Heart left ventricle (tissue), 16 donors: ENCODE measurements at regions not wholly inside any gene's neighbourhood (a gene's known extent, or its start where the extent isn't known, plus 50 kb on each side); places are given as distances from the start of the nearest gene placed in this dataset.

ENCODE experiments used
- ATAC-seq, 4 donors: fragments of 200-7000 bp; cut with Tn5 transposase; one replicate each; pipeline ENCODE4 v1.9.1; 2020 to 2022; ENCODE audit warnings: moderate library complexity in 4 of 4, mild to moderate bottlenecking in 3 of 4, moderate number of reproducible peaks in 1 of 4
- DNase-seq, 5 donors: peaks; one replicate each; pipeline ENCODE4 v3.0.0-alpha.2; 2020
- H3K27ac ChIP-seq, 12 donors: fragments of 200-600 bp; sonication (generic) in 4 of 12; one replicate each; pipeline versions ENCODE4 v1.5.0 to v1.8.0; 2016 to 2022; ENCODE audit warnings: mild to moderate bottlenecking in 2 of 12
- H3K27me3 ChIP-seq, 9 donors: fragments of 200-600 bp; sonication (generic) in 2 of 9; one replicate each; pipeline versions ENCODE4 v1.5.1 to v1.8.0; 2016 to 2022; ENCODE audit warnings: mild to moderate bottlenecking in 3 of 9
- H3K36me3 ChIP-seq, 9 donors: fragments of 200-600 bp; sonication (generic) in 2 of 9; one replicate each; pipeline versions ENCODE4 v1.5.0 to v1.8.0; 2018 to 2022; ENCODE audit warnings: mild to moderate bottlenecking in 2 of 9
- H3K4me1 ChIP-seq, 12 donors: fragments of 200-600 bp; sonication (generic) in 4 of 12; one replicate each; pipeline versions ENCODE4 v1.5.0 to v1.8.0; 2016 to 2022; ENCODE audit warnings: mild to moderate bottlenecking in 3 of 12
- H3K4me3 ChIP-seq, 12 donors: fragments of 200-600 bp; sonication (generic) in 4 of 12; one replicate each; pipeline versions ENCODE4 v1.5.0 to v1.8.0; 2017 to 2022; ENCODE audit warnings: mild to moderate bottlenecking in 9 of 12, moderate library complexity in 4 of 12
- H3K9me3 ChIP-seq, 12 donors: fragments of 200-600 bp; sonication (generic) in 4 of 12; one replicate each; pipeline versions ENCODE4 v1.5.0 to v1.8.0; 2016 to 2022; ENCODE audit warnings: mild to moderate bottlenecking in 1 of 12
- CTCF ChIP-seq, 12 donors: fragments of 200-600 bp; sonication (generic) in 4 of 12; IDR thresholded peaks; one replicate each; pipeline versions ENCODE4 v1.5.0 to v1.8.0; 2018 to 2022; ENCODE audit warnings: antibody characterized with exemption in 12 of 12, mild to moderate bottlenecking in 5 of 12
- POLR2A ChIP-seq, 2 donors: fragments of 450-650 bp; IDR thresholded peaks; one replicate each; pipeline ENCODE4 v1.6.1; 2017; ENCODE audit warnings: antibody characterized with exemption in 2 of 2, mild to moderate bottlenecking in 2 of 2, moderate library complexity in 2 of 2
- WGBS, 4 donors: extraction: QIAGEN DNeasy Blood & Tissue Kit in 2 of 4; methylation state at CpG; one replicate each; pipeline versions ENCODE4 v1.1.5 to v1.1.7; 2013 to 2018; 5-methylcytosine and 5-hydroxymethylcytosine counted together
- intact Hi-C, 10 donors: fragments of 100-400 bp; cut with DNase I; formaldehyde crosslinking; loops; one replicate each; pipeline versions ENCODE4 v1.11.1 to v1.14.2; 2022
- donor health status: ischemic (EF 13 %, LVEDD 7.1; RV severe dilation, severe dysfunction).
- donor health status: healthy with polysubstance abuse.
- donor health status: DM: no; HTN: yes; CAD: no.
- donor health status: DM: no; HTN: no; CAD: no.
- donor health status: ischemic (EF 25% LVEDD 6.9; RV normal size, moderate dysfunction).
- donor health status: ischemic (EF 25% LVEDD 5.7; RV mildly dilated, moderate dysfunction).
- donor health status: healthy.
- donor health status: DM: yes; HTN: yes; CAD: no.
- donor health status: ischemic (EF 35%, LVEDD 5.7; RV mildly dilated, moderate dysfunction).
- donor health status: nonischemic (EF 11% LVEDD 7.7; RV severe dilation, severe dysfunction).
- donor health status: DM: yes; HTN: yes; CAD: no.
- donor health status: PGD.
- donor health status: ischemic (EF 29% LVEDD 5.4; RV normal size, mild dysfunction).
- donor health status: nonischemic (EF 23%, LVEDD 6.1; RV moderate dilation, normal function).

GRCh38 chrX:8341814-8342590, 122.6 kb upstream of the VCX3B start:
- Histone ChIP-seq H3K27me3 (no peaks in the 10 kb centered on the region), H3K4me1 (no peaks in the 10 kb centered on the region), H3K4me3 (no peak overlapping the region), H3K27ac (no peak overlapping the region), H3K9me3 (no peaks in the 10 kb centered on the region), H3K36me3 (no peaks in the 10 kb centered on the region)
- DNase-seq (no peak), ATAC-seq (no peak)
- WGBS, 4 donors: 55 to 85% (median 77%) methylated on average over 7 of the region's 7 CpGs
- TF ChIP-seq POLR2A (IDR thresholded peaks at IDR 0.05): no peak
- TF ChIP-seq CTCF (IDR thresholded peaks at IDR 0.05): no peak
- intact Hi-C loops: no loop called here

- H3K36me3 ChIP-seq: no peaks in the 10 kb centered on the region
- TF ChIP-seq CTCF (IDR thresholded peaks at IDR 0.05) (no peak), POLR2A (IDR thresholded peaks at IDR 0.05) (no peak)
- 82 to 89% (median 85%) methylated on average over 4 of the region's 4 CpGs for WGBS, 4 donors
- no peaks in the 10 kb centered on the region for H3K27me3 ChIP-seq
- intact Hi-C loops: no loop called here
- no peaks in the 10 kb centered on the region for H3K9me3 ChIP-seq
- H3K4me3 ChIP-seq: no peak overlapping the region
- no peaks in the 10 kb centered on the region for H3K4me1 ChIP-seq
- no peak overlapping the region for H3K27ac ChIP-seq
- no peak for ATAC-seq
- no peak for DNase-seq
These were observed 119.2 kb upstream of the VCX3B start for GRCh38 chrX:8345473-8345872.

GRCh38 chrX:8346060-8346459, 118.6 kb upstream of the VCX3B start:
- Histone ChIP-seq H3K4me3 (no peak overlapping the region), H3K4me1 (no peaks in the 10 kb centered on the region), H3K36me3 (no peaks in the 10 kb centered on the region), H3K9me3 (no peaks in the 10 kb centered on the region), H3K27ac (no peak overlapping the region), H3K27me3 (no peaks in the 10 kb centered on the region)
- TF ChIP-seq POLR2A (IDR thresholded peaks at IDR 0.05): no peak
- no peak for TF ChIP-seq CTCF (IDR thresholded peaks at IDR 0.05)
- 88 to 100% (median 98%) methylated on average over 1 of the region's 1 CpG for WGBS, 4 donors
- intact Hi-C loops: no loop called here
- no peak for ATAC-seq
- DNase-seq: no peak

GRCh38 chrX:8346892-8347291, 117.7 kb upstream of the VCX3B start:
- H3K27ac ChIP-seq: no peak overlapping the region
- no peaks in the 10 kb centered on the region for H3K4me1 ChIP-seq
- ATAC-seq: no peak
- H3K4me3 ChIP-seq: no peak overlapping the region
- no peak for DNase-seq
- no peak for TF ChIP-seq POLR2A (IDR thresholded peaks at IDR 0.05)
- TF ChIP-seq CTCF (IDR thresholded peaks at IDR 0.05): no peak
- WGBS, 4 donors: 70 to 82% (median 80%) methylated on average over 3 of the region's 3 CpGs
- intact Hi-C loops: no loop called here
- no peaks in the 10 kb centered on the region for H3K9me3 ChIP-seq
- H3K36me3 ChIP-seq: no peaks in the 10 kb centered on the region
- no peaks in the 10 kb centered on the region for H3K27me3 ChIP-seq
